GM11168 (cell line): ENCODE measurements at regions not wholly inside any gene's neighbourhood (a gene's known extent, or its start where the extent isn't known, plus 50 kb on each side); places are given as distances from the start of the nearest gene placed in this dataset.
"Not testable (repeated sequence)": the region's sequence is repeated elsewhere in the genome, so short reads cannot be mapped to it uniquely, and the experiment has no call there.

Experiments
- in situ Hi-C: fragments of 300-500 bp; cut with MboI; formaldehyde crosslinking; loops from one replicate; pipeline ENCODE4 v1.12.0; 2022; ENCODE audit warnings: low sequenced_read_pairs; ENCODE audit not compliant: unreplicated experiment

- in situ Hi-C loops = no loop called here
Observed at GRCh38 chr6:140480852-140481251, 1106.4 kb upstream of the CITED2 start.

- in situ Hi-C loops = no loop called here
Observed at GRCh38 chr6:140478631-140479030, 1104.2 kb upstream of the CITED2 start.

GRCh38 chr6:140475086-140475485, 1100.6 kb upstream of the CITED2 start:
- in situ Hi-C loops = no loop called here

- in situ Hi-C loops = no loop called here
Observed at GRCh38 chr6:140464720-140465119, 1090.3 kb upstream of the CITED2 start.

GRCh38 chr6:140463312-140463710, 1088.9 kb upstream of the CITED2 start:
- in situ Hi-C loops = no loop called here

- in situ Hi-C loops = no loop called here
Observed at GRCh38 chr6:140462453-140463311, 1088.2 kb upstream of the CITED2 start.

- in situ Hi-C loops = no loop called here
Observed at GRCh38 chr6:140462076-140462452, 1087.6 kb upstream of the CITED2 start.

- in situ Hi-C loops = no loop called here
Observed at GRCh38 chr6:140460267-140460666, 1085.8 kb upstream of the CITED2 start.

GRCh38 chr6:140459209-140459608, 1084.8 kb upstream of the CITED2 start:
- in situ Hi-C loops = no loop called here

GRCh38 chr6:140446241-140446640, 1071.8 kb upstream of the CITED2 start:
- in situ Hi-C loops = no loop called here

GRCh38 chr6:140445474-140446004, 1071.1 kb upstream of the CITED2 start:
- in situ Hi-C loops = no loop called here

- in situ Hi-C loops = not testable (repeated sequence)
Observed at GRCh38 chr6:140443112-140443511, 1068.7 kb upstream of the CITED2 start.

- in situ Hi-C loops = no loop called here
Observed at GRCh38 chr6:140441256-140441655, 1066.8 kb upstream of the CITED2 start.

GRCh38 chr6:140440223-140440835, 1065.9 kb upstream of the CITED2 start:
- in situ Hi-C loops = no loop called here

GRCh38 chr6:140438346-140438735, 1063.9 kb upstream of the CITED2 start:
- in situ Hi-C loops = no loop called here

- in situ Hi-C loops = no loop called here
Observed at GRCh38 chr6:140437619-140438345, 1063.3 kb upstream of the CITED2 start.

GRCh38 chr6:140436023-140436811, 1061.8 kb upstream of the CITED2 start:
- in situ Hi-C loops = no loop called here

- in situ Hi-C loops = no loop called here
Observed at GRCh38 chr6:140434761-140435160, 1060.3 kb upstream of the CITED2 start.

GRCh38 chr6:140433072-140433471, 1058.6 kb upstream of the CITED2 start:
- in situ Hi-C loops = no loop called here

- in situ Hi-C loops = no loop called here
Observed at GRCh38 chr6:140427842-140428241, 1053.4 kb upstream of the CITED2 start.
